ENCODE measurements at regions not wholly inside any gene's neighbourhood (a gene's known extent, or its start where the extent isn't known, plus 50 kb on each side); places are given as distances from the start of the nearest gene placed in this dataset.
"Not testable (repeated sequence)": the region's sequence is repeated elsewhere in the genome, so short reads cannot be mapped to it uniquely, and the experiment has no call there.

- no peak for DNase-seq
- no peak for ATAC-seq
These were observed 443.2 kb upstream of the FOXG1 start for GRCh38 chr14:28323366-28323765.

DNA sequence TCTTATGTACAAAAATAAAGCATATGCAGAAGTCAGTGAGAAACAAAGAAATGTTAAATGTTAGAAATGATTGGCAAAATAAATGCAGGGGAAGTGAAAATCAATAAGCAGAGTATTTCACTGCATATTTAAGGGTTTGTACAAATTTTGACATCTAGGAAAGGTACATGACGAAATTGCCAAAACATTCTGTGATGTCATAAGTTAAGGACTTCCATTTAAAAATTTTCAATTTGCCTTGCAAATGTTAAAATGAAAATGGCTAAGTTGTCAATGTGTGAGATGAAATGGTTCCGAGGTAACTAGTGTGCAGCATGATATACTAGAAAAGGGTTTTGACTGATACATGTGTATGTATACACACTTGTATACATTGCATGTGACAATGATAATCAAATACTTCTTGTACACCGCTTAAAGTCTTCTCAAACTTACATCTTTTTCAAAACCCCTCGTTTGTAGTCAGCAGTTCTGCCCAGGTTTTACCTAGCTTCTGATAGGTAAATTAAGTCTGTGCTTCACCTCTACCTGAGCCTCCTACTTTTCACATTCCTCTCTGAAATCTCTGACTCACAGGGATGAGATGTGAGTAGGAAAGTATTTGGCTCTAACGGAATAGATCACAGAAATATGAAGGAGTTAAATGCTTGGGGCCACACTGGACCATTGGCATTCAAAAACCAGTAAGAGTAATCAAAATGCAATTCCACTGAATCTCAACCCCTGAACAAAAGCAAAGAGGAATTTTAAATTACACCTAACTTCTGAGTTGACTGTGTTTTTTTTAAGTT lies 442.4 kb upstream of the FOXG1 start:
- ATAC-seq (no peak), DNase-seq (no peak)

DNA sequence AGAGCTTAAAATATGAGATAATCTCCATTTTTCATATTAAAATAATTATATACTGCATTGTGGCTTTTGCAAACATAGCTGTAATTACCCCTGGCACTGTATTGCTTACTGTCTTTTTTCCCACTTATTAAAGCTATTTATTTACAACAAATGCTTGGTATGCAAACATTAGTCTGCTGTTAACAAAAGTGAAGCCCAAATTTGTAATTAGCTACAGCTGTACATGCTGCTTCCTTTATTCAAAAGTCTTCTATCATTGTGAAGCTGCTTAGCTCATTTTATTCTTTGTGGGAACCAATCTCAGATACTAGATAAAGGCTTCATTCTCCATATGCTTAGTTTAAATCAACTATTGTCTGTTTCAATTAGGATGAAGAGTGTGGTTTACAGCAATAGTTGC lies 425.8 kb upstream of the FOXG1 start:
- ATAC-seq = no peak
- no peak for DNase-seq

DNA sequence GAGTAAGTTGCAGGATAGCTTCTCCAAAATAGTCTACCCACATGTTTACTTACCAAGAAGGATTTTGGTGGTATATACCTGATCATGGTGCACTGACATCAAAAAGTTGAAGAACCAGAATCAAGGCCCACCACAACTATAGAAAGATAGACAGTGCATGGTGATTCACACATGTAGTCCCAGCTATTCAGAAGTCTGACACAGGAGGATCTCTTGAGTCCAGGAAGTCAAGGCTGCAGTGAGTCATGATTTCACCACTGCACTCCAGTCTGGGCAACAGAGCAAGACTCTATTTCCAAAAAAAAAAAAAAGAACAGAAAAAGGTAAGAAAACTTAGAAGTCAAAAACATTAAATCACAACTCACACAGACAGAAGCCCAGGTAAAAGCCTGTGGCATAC lies 422.2 kb upstream of the FOXG1 start:
- ATAC-seq = no peak
- DNase-seq = no peak

DNA sequence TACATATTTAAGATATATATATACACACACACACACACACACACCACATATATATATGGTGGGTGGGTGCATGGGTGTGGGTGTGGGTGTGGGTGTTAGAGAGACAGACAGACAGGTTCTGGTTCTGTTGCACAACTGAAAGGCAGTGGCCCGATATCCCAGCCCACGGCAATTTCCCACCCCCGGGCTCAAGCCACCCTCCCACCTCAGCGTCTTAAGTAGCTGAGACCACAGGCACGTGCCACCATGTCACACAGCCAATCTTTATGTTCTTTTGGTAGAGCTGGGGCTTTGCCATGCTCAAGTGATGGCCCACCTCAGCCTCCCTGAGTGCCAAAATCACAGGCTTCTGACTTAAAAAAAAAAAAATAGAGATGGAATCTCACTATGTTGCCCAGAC lies 417.8 kb upstream of the FOXG1 start:
- DNase-seq (no peak), ATAC-seq (no peak)

- DNase-seq = no peak
- no peak for ATAC-seq
These were observed 409.8 kb upstream of the FOXG1 start for GRCh38 chr14:28356819-28357218.

DNA sequence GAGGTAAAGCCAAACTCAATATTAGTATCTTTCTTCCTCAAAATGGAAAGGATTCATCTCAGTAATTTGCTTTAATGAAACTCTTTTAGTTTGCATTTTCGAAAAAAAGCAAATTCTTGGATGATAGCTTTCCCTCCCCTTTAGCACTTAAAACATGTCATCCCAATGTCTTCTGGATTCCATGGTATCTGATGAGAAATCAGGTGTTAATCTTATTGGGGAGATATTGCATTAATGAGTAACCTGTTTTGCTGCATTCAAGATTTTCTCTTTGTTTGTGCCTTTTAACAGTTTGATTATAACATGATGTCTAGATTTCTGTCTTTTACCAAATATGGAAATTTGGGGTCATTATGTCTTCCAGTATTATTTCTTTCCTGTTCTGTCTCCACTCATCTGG lies 405.1 kb upstream of the FOXG1 start:
- no peak for ATAC-seq
- no peak for DNase-seq

DNA sequence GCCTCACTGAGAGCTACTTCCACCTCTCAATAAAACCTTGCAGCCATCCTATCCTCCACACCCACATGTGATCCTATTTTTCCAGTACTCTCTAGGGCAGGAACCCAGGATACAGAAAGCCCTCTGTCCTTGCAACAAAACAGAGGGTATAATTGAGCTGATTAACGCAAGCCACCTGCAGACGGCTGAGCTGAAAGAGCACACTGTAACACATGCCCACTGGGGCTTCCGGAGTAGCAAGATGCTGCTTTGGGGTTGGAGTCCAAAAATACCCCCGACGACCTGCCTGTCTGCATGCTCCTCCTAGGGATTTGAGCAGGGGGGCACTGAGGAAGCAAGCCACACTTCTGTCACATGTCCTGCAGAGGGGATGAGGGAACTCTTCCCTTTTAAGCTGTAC lies 401.1 kb upstream of the FOXG1 start:
- ATAC-seq (no peak), DNase-seq (no peak)

GRCh38 chr14:28373721-28374120 lies 392.9 kb upstream of the FOXG1 start:
- no peak for ATAC-seq
- no peak for DNase-seq

DNA sequence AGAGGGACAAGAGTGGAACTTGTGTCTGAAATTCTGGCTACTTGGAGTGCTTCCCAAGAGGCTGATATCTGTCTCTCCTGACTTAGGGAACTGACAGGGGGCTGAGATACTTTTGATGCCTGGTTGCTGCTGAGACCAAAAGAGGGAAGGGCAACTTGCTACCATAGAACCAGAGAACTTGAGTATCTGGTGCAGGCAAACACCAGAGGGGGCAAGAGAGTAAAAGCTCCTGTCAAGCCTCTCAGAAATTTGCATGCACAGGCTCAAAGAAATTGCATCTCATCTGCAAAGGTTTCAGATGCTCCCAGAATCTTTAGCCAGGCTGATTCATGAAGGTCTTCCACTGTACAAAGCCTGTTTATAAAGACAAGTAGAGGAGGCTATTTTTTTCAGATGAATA lies 391.3 kb upstream of the FOXG1 start:
- no peak for DNase-seq
- ATAC-seq = no peak

DNA sequence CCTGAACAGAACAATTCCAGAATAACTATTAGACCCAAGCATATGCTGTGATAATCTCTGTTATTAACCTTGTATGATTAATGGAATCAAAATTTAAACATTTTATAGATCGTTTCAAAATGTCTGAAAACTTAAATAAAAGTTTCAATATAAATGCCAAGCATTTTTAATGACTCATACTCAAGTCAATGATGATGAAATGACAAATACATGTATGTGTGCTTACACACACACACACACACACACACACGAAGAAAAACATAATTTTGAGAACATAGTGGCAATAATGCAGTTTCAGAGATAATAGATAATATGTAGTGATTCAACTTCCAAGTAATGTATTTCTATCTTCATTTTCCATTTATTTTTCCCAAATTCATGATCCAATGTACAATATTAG lies 384.9 kb upstream of the FOXG1 start:
- no peak for ATAC-seq
- no peak for DNase-seq

GRCh38 chr14:28382444-28383190 lies 384.0 kb upstream of the FOXG1 start:
- ATAC-seq (no peak), DNase-seq (no peak)

DNA sequence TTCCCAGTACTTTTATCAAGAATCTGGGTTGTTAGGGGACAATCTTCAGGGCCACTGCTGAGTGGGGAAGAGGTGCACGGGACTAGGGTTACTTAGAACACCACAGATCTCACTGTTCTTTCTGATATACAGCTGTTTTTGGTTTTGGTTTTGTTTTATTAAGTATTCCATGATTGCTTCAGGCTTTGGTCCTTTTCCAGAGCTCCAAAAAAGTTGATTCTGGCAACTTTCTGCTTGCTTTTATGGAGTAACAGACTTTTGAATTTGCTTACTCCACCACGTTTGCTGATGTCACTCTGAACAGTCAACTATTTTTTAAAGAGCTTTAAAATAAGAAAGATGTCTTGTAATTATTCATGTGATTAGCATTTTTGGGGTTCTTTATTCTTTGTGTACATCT lies 368.1 kb upstream of the FOXG1 start:
- no peak for DNase-seq
- ATAC-seq = no peak

DNA sequence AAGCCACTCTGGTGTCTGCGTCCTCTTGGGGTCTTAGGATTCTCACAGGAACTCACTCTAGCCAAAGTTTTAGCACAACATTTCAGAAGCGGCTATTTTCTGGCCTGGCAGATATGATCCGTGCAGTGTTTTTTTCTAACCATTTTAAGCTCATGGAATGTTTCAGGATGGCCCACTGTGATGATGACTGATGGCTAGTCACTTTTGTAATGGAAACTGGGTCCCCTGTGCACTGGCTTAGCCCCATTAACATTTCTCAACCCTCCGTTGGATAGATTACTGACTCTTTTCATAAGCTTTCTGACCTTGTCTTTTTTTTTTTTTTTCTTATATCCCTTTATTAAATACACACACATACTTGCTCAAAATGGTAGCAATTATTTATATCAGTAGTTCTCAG lies 364.9 kb upstream of the FOXG1 start:
- DNase-seq, ATAC-seq: not testable (repeated sequence)

- ATAC-seq (no peak), DNase-seq (no peak)
These were observed 360.4 kb upstream of the FOXG1 start for GRCh38 chr14:28406196-28406595.

- DNase-seq (no peak), ATAC-seq (no peak)
These were observed 359.4 kb upstream of the FOXG1 start for GRCh38 chr14:28407031-28407825.

DNA sequence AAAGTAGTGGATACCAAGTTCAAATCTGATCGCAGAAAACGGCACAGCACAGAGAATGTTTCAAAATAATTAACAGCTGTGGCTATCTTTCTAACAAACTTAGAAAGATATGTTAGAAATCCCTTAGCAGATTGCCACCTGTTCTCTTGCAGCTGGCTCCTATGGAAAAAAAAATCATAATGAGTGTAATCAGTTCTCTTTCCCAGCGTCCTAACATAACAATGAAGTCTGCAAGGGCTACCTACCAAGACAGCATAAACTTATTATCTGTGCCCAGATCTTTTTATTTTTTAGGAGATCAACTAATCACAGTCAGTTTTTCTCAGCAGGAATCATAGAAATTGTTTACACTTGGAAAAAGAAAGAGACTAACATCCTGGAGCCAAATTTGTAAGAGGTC lies 358.6 kb upstream of the FOXG1 start:
- no peak for ATAC-seq
- DNase-seq = no peak

DNA sequence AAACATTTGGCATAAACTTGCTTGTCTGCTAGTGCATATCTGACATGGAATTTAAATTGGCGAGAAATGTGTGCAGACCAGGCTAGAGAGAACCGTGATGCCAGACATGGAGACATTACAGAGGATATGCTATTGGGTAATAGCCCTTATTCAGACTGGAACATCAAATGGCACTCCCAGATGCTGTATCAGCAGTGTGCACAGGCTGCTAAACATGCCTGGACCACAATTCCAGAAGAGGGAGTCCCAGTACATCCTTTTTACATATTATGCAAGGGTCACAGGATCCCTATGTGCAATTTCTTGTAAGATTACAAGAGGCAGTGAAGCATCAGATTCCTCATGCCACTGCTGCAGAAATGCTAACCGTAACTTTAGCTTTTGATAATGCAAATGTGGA lies 354.5 kb upstream of the FOXG1 start:
- no peak for DNase-seq
- ATAC-seq = no peak

DNA sequence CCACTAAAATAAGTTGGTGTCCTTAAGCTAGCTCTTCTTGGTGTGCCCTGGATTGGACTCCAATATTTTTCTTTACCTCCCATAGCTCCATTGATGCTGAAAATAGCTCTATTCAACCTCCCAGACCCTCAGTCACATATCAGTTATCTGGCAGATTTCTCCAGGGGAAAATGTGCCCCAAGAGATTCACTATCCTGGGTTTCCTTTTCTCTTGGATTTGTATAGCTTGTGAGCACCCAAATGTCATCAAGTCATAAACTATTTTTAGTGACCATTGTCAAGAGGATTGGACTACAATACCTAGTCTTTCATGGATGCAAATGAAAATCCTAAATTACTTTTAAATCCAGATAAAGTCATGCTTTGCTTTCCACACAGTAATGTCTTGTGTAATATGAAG lies 339.6 kb upstream of the FOXG1 start:
- no peak for ATAC-seq
- no peak for DNase-seq

GRCh38 chr14:28436821-28437220 lies 329.8 kb upstream of the FOXG1 start:
- no peak for ATAC-seq
- no peak for DNase-seq

DNA sequence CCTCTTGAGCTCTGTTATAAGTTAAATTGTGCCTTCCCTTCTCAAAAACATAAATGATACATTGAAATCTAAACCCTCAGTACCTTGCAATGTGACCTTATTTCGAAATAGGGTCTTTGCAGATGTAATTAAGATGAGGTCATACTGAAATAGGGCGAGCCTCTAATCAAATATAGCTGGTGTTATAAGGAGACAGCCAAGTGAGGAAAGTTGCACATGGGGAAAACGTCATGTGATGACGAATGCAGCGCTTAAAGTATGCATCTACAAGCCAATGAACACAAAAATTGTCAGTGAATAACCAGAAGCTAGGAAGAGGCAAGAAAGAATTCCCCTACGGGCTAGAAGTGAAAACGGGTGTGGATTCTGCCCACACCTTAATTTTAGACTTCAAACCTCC lies 305.2 kb upstream of the FOXG1 start:
- ATAC-seq (no peak), DNase-seq (no peak)

DNA sequence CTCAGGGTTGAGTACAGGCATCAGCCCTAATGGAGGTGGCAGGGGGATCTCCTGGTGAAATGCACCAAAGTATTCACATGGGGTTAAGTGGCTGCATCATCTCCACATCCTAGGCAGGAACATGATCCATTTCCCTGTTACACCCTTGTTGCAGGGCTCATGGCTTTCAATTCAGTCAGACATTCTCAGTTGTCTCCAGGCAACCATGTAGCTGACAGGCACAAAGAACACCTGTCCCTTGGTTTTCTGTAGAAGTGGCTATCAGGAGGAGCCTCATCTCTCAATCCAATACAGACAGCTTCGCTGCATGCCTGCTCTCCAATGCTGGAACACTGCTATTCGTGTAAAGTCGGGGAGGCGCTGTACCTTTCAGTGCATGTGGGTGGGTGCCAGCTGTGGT lies 299.0 kb upstream of the FOXG1 start:
- DNase-seq (no peak), ATAC-seq (no peak)
